ENCODE measurements at regions not wholly inside any gene's neighbourhood (a gene's known extent, or its start where the extent isn't known, plus 50 kb on each side); places are given as distances from the start of the nearest gene placed in this dataset.

GRCh38 chr3:190175490-190175889 lies 54.8 kb upstream of the P3H2 start:
- Histone ChIP-seq H3K4me3 (replicated peaks; ENCODE audit: insufficient read depth, low read length) (no peak overlapping the region), H3K27me3 (ENCODE audit: insufficient read depth, poor library complexity, severe bottlenecking) (no peaks in the 10 kb centered on the region), H3K27ac (replicated peaks) (no peak overlapping the region)
- TF ChIP-seq SPI1 (IDR thresholded peaks at IDR 0.05; ENCODE audit: borderline replicate concordance, low read depth) = no peak
- TF ChIP-seq, protein P1, sequence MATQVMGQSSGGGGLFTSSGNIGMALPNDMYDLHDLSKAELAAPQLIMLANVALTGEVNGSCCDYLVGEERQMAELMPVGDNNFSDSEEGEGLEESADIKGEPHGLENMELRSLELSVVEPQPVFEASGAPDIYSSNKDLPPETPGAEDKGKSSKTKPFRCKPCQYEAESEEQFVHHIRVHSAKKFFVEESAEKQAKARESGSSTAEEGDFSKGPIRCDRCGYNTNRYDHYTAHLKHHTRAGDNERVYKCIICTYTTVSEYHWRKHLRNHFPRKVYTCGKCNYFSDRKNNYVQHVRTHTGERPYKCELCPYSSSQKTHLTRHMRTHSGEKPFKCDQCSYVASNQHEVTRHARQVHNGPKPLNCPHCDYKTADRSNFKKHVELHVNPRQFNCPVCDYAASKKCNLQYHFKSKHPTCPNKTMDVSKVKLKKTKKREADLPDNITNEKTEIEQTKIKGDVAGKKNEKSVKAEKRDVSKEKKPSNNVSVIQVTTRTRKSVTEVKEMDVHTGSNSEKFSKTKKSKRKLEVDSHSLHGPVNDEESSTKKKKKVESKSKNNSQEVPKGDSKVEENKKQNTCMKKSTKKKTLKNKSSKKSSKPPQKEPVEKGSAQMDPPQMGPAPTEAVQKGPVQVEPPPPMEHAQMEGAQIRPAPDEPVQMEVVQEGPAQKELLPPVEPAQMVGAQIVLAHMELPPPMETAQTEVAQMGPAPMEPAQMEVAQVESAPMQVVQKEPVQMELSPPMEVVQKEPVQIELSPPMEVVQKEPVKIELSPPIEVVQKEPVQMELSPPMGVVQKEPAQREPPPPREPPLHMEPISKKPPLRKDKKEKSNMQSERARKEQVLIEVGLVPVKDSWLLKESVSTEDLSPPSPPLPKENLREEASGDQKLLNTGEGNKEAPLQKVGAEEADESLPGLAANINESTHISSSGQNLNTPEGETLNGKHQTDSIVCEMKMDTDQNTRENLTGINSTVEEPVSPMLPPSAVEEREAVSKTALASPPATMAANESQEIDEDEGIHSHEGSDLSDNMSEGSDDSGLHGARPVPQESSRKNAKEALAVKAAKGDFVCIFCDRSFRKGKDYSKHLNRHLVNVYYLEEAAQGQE (IDR thresholded peaks at IDR 0.05; ENCODE audit: insufficient replicate concordance, low read depth) = no peak
- DNase-seq (ENCODE audit: low read depth in 1 of 2, low spot score in 1 of 2) = no peak

- no peak for DNase-seq (ENCODE audit: low read depth in 1 of 2, low spot score in 1 of 2)
- no peak overlapping the region for H3K4me3 ChIP-seq (replicated peaks; ENCODE audit: insufficient read depth, low read length)
- H3K27ac ChIP-seq (replicated peaks) = no peak overlapping the region
- no peaks in the 10 kb centered on the region for H3K27me3 ChIP-seq (ENCODE audit: insufficient read depth, poor library complexity, severe bottlenecking)
- TF ChIP-seq POLR2AphosphoS5 (IDR thresholded peaks at IDR 0.05; ENCODE audit: low read depth) = no peak
- TF ChIP-seq, protein P1 (IDR thresholded peaks at IDR 0.05; ENCODE audit: insufficient replicate concordance, low read depth) = no peak
- TF ChIP-seq SPI1 (IDR thresholded peaks at IDR 0.05; ENCODE audit: borderline replicate concordance, low read depth) = no peak
Measured at GRCh38 chr3:190174471-190174870, 53.8 kb upstream of the P3H2 start.

DNA sequence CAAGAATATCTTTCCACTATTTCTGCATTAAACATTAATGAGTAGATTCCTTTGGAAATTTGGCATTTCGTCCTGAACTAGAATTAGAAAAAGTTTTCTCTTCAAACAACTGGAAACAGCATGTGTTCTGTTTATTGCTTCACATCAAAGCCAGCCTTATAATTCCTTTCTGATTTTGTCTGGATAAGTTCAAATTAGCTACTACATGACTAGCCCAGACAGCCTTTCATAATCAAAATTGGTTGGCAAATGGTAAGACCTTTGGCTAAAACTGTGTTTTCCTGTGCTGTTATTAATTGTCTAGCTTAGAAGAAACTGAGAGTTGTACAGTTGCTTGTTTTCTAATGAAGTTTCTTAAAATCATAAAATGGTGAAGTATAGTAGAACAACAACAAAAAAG lies 52.7 kb upstream of the P3H2 start:
- Histone ChIP-seq H3K4me3 (replicated peaks; ENCODE audit: insufficient read depth, low read length) (no peak overlapping the region), H3K27me3 (ENCODE audit: insufficient read depth, poor library complexity, severe bottlenecking) (no peaks in the 10 kb centered on the region), H3K27ac (replicated peaks) (no peak overlapping the region)
- TF ChIP-seq POLR2AphosphoS5 (IDR thresholded peaks at IDR 0.05; ENCODE audit: low read depth) (no peak), SPI1 (IDR thresholded peaks at IDR 0.05; ENCODE audit: borderline replicate concordance, low read depth) (no peak), GABPA (IDR thresholded peaks at IDR 0.05; ENCODE audit: low read depth) (no peak)
- TF ChIP-seq, protein P2, sequence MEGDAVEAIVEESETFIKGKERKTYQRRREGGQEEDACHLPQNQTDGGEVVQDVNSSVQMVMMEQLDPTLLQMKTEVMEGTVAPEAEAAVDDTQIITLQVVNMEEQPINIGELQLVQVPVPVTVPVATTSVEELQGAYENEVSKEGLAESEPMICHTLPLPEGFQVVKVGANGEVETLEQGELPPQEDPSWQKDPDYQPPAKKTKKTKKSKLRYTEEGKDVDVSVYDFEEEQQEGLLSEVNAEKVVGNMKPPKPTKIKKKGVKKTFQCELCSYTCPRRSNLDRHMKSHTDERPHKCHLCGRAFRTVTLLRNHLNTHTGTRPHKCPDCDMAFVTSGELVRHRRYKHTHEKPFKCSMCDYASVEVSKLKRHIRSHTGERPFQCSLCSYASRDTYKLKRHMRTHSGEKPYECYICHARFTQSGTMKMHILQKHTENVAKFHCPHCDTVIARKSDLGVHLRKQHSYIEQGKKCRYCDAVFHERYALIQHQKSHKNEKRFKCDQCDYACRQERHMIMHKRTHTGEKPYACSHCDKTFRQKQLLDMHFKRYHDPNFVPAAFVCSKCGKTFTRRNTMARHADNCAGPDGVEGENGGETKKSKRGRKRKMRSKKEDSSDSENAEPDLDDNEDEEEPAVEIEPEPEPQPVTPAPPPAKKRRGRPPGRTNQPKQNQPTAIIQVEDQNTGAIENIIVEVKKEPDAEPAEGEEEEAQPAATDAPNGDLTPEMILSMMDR (IDR thresholded peaks at IDR 0.05; ENCODE audit: insufficient read depth, low read length) = no peak
- TF ChIP-seq, protein P1 (IDR thresholded peaks at IDR 0.05; ENCODE audit: insufficient replicate concordance, low read depth) = no peak
- DNase-seq (ENCODE audit: low read depth in 1 of 2, low spot score in 1 of 2) = no peak

DNA sequence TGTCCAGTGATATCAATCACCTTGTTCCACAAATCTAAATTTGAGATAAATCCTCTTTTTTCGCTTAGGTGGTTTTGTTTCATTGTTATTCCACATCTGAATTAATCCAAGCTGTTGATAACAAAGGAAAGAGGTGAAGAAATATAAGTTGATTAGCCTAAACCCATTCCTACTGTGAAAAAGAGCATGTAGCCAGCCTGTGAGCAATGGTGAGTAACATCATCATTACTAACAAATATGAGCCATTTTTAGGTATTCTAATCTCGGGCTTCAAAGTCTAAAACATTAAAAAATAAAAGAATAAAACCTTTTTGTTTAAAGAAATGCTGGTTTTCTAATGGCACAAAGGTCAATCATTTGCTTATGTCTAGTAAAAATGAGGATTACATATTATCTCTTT lies 52.1 kb upstream of the P3H2 start:
- no peak for DNase-seq (ENCODE audit: low read depth in 1 of 2, low spot score in 1 of 2)
- TF ChIP-seq SPI1 (IDR thresholded peaks at IDR 0.05; ENCODE audit: borderline replicate concordance, low read depth) (no peak), GABPA (IDR thresholded peaks at IDR 0.05; ENCODE audit: low read depth) (no peak), POLR2AphosphoS5 (IDR thresholded peaks at IDR 0.05; ENCODE audit: low read depth) (no peak)
- TF ChIP-seq, protein P2 (IDR thresholded peaks at IDR 0.05; ENCODE audit: insufficient read depth, low read length) = no peak
- TF ChIP-seq, protein P1 (IDR thresholded peaks at IDR 0.05; ENCODE audit: insufficient replicate concordance, low read depth) = no peak
- H3K4me3 ChIP-seq (replicated peaks; ENCODE audit: insufficient read depth, low read length) = no peak overlapping the region
- H3K27me3 ChIP-seq (ENCODE audit: insufficient read depth, poor library complexity, severe bottlenecking) = no peaks in the 10 kb centered on the region
- no peak overlapping the region for H3K27ac ChIP-seq (replicated peaks)

Data from HL-60 (cell line).